Small intestine (tissue), 7 donors: ENCODE measurements at regions not wholly inside any gene's neighbourhood (a gene's known extent, or its start where the extent isn't known, plus 50 kb on each side); places are given as distances from the start of the nearest gene placed in this dataset.

Source experiments
- DNase-seq, 2 donors: peaks; one replicate each; pipeline versions ENCODE4 v3.0.0 to v3.0.0-alpha.2; 2013
- FAIRE-seq: peaks from 2 replicates; lab custom pipeline; 2012; peaks lifted over from hg19 to GRCh38; lab: Jason Lieb, UNC
- H3K27ac ChIP-seq, 3 donors: one replicate each; pipeline ENCODE4 v1.5.1; 2013; ENCODE audit warnings: low read length in 2 of 3, mild to moderate bottlenecking in 2 of 3, control low read depth in 1 of 3, inconsistent platforms in 1 of 3, low read depth in 1 of 3, moderate library complexity in 1 of 3
- H3K27me3 ChIP-seq, 3 donors: one replicate each; pipeline ENCODE4 v1.6.1; 2013; ENCODE audit warnings: low read length in 3 of 3, inconsistent platforms in 1 of 3; ENCODE audit not compliant: control insufficient read depth in 3 of 3, insufficient read depth in 3 of 3
- H3K36me3 ChIP-seq, 3 donors: one replicate each; pipeline ENCODE4 v1.6.1; 2013; ENCODE audit warnings: low read length in 3 of 3, inconsistent platforms in 1 of 3, low read depth in 1 of 3, mild to moderate bottlenecking in 1 of 3, moderate library complexity in 1 of 3; ENCODE audit not compliant: control insufficient read depth in 3 of 3, insufficient read depth in 2 of 3
- H3K4me1 ChIP-seq, 3 donors: one replicate each; pipeline ENCODE4 v1.6.1; 2013; ENCODE audit warnings: low read length in 2 of 3, inconsistent platforms in 1 of 3, low read depth in 1 of 3, mild to moderate bottlenecking in 1 of 3, moderate library complexity in 1 of 3; ENCODE audit not compliant: control insufficient read depth in 3 of 3, insufficient read depth in 2 of 3
- H3K4me3 ChIP-seq, 3 donors: one replicate each; pipeline ENCODE4 v1.5.1; 2013; ENCODE audit warnings: low read length in 3 of 3, control low read depth in 1 of 3, inconsistent platforms in 1 of 3, low read depth in 1 of 3, mild to moderate bottlenecking in 1 of 3, moderate library complexity in 1 of 3
- H3K9me3 ChIP-seq, 2 donors: one replicate each; pipeline ENCODE4 v1.6.1; 2013; ENCODE audit warnings: low read depth in 1 of 2, low read length in 1 of 2; ENCODE audit not compliant: control insufficient read depth in 2 of 2, insufficient read depth in 1 of 2
- WGBS, 3 donors: extraction: QIAGEN DNeasy Blood & Tissue Kit; methylation state at CpG; one replicate each; pipeline ENCODE4 v1.1.7; 2013; 5-methylcytosine and 5-hydroxymethylcytosine counted together
- donor health status: healthy with polysubstance abuse.
- donor health status: control.
- donor health status: control.
- donor health status: Bipolar disorder and iron deficiency.
- donor health status: healthy.

GRCh38 chr7:46195934-46196333 lies 274.9 kb upstream of the IGFBP3 start:
- H3K27me3 ChIP-seq = no peaks in the 10 kb centered on the region
- no peak overlapping the region for H3K27ac ChIP-seq
- H3K4me1 ChIP-seq = no peaks in the 10 kb centered on the region
- no peaks in the 10 kb centered on the region for H3K9me3 ChIP-seq
- H3K36me3 ChIP-seq = no peaks in the 10 kb centered on the region
- WGBS, 3 donors = 86 to 89% (median 87%) methylated on average over 3 of the region's 3 CpGs
- FAIRE-seq (no peak), DNase-seq (no peak)
- no peak overlapping the region for H3K4me3 ChIP-seq

GRCh38 chr7:46192271-46192670 lies 271.2 kb upstream of the IGFBP3 start:
- Histone ChIP-seq H3K27me3 (no peaks in the 10 kb centered on the region), H3K9me3 (no peaks in the 10 kb centered on the region), H3K4me1 (no peaks in the 10 kb centered on the region), H3K36me3 (no peaks in the 10 kb centered on the region), H3K4me3 (no peak overlapping the region), H3K27ac (no peak overlapping the region)
- FAIRE-seq (no peak), DNase-seq (no peak)
- 69 to 78% (median 75%) methylated on average over 3 of the region's 3 CpGs for WGBS, 3 donors

- no peaks in the 10 kb centered on the region for H3K9me3 ChIP-seq
- no peaks in the 10 kb centered on the region for H3K36me3 ChIP-seq
- 81 to 89% (median 82%) methylated on average over 4 of the region's 4 CpGs for WGBS, 3 donors
- no peaks in the 10 kb centered on the region for H3K27me3 ChIP-seq
- no peaks in the 10 kb centered on the region for H3K4me1 ChIP-seq
- DNase-seq (no peak), FAIRE-seq (no peak)
- H3K4me3 ChIP-seq = no peak overlapping the region
- H3K27ac ChIP-seq = no peak overlapping the region
These were observed 270.7 kb upstream of the IGFBP3 start for GRCh38 chr7:46191776-46192175.

DNA sequence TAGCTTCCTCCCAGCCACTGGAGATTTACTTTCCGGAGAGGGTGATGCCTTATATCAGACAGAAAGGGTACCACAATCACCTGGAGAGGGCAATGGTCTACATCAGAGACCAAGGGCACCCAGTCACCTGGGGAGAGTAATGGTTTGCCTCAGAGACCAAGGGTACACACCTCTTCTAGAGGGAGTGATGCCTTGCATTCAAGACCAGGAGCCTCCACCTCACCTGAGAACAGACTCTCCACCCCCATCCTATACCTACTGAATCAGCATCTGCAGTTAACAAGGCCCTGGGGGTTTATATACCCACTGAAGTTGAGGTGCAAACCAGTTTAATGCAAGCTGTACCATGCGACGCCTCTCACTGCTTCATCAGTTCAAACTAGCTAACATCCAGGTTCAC lies 270.2 kb upstream of the IGFBP3 start:
- Histone ChIP-seq H3K4me3 (no peak overlapping the region), H3K4me1 (no peaks in the 10 kb centered on the region), H3K27ac (no peak overlapping the region), H3K9me3 (no peaks in the 10 kb centered on the region), H3K27me3 (no peaks in the 10 kb centered on the region), H3K36me3 (no peaks in the 10 kb centered on the region)
- DNase-seq (no peak), FAIRE-seq (no peak)
- WGBS, 3 donors = 89 to 97% (median 97%) methylated on average over 3 of the region's 3 CpGs

- H3K27me3 ChIP-seq = no peaks in the 10 kb centered on the region
- no peak overlapping the region for H3K27ac ChIP-seq
- WGBS, 3 donors = 81 to 85% (median 83%) methylated on average over 4 of the region's 4 CpGs
- no peaks in the 10 kb centered on the region for H3K36me3 ChIP-seq
- DNase-seq (no peak), FAIRE-seq (no peak)
- no peaks in the 10 kb centered on the region for H3K9me3 ChIP-seq
- H3K4me1 ChIP-seq = no peaks in the 10 kb centered on the region
- H3K4me3 ChIP-seq = no peak overlapping the region
These were observed 268.3 kb upstream of the IGFBP3 start for GRCh38 chr7:46189255-46189790.

DNA sequence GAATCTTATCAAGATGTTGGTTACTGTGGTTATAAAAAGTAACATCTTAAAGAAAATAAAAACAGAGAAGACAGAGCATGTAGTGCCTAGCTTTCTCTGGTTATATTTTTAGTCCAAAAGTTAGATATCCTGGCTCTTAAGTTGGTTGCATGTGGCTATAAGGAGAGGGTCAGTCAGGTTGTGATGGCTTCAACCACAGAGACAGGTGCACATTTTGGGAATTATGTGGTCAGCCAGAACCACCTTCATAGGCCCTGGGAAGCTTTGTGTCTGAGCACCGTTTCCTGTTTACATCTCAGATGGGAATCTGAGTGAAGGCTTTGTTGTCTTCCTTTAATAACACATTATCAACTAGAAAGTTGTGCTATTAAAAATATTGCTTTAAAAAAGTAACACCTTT lies 265.1 kb upstream of the IGFBP3 start:
- no peak for FAIRE-seq
- H3K27me3 ChIP-seq = no peaks in the 10 kb centered on the region
- no peak overlapping the region for H3K27ac ChIP-seq
- no peak for DNase-seq
- H3K36me3 ChIP-seq = no peaks in the 10 kb centered on the region
- no peak overlapping the region for H3K4me3 ChIP-seq
- H3K9me3 ChIP-seq = no peaks in the 10 kb centered on the region
- no peaks in the 10 kb centered on the region for H3K4me1 ChIP-seq
- 76 to 94% (median 87%) methylated on average over 1 of the region's 1 CpG for WGBS, 3 donors

DNA sequence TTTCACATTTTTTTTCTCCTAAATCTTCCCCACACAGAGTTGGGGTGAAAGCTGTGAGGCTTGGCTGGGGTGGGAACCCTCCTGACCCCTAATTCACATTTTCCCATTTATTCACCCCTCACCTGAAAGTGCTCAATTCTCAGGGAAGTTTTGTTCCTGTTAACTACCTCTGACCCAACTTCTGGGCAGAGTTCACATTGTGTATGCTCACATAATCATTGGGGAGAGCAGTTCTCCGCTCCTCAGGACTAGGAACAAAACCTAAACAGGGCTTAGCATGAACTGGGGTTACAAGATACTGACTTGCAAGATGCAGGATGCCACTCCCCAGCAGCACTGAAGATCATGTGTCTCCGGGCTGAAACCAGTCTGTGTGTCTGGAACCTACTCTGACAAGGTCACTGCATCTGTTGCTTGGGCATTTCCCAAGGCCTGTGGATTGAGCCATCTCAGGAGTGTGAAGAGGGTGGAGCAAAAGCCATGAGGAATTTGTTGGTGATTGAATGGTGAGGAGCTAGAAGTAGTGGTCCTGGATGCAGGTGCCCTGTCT lies 258.1 kb upstream of the IGFBP3 start:
- FAIRE-seq (no peak), DNase-seq (no peak)
- WGBS, 3 donors = 83 to 86% (median 85%) methylated on average over 2 of the region's 2 CpGs
- Histone ChIP-seq H3K9me3 (peaks cover 0 to 2% of the 10 kb centered on the region in 2 donors), H3K27me3 (no peaks in the 10 kb centered on the region), H3K4me1 (no peaks in the 10 kb centered on the region), H3K36me3 (no peaks in the 10 kb centered on the region), H3K4me3 (no peak overlapping the region), H3K27ac (no peak overlapping the region)

DNA sequence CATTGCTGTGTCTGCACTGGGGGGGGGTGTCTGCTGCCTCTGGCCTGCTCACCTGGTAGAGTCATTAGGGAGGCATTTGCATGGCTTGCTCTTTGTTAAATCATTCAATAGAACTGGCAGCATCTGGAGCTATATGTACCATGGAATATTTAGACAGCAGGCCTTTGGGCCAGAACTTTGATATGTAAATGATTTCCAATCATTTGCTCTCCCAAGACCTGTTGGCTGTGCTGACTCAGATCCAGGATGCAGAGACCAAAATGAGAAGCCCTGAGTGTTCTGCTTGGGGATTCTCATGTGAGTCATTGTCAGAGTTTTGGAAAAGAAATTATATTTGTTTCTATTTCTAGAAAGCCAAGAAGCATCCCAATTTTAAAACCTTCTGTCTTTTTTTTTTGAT lies 257.6 kb upstream of the IGFBP3 start:
- peaks cover 0 to 2% of the 10 kb centered on the region in 2 donors for H3K9me3 ChIP-seq
- no peak overlapping the region for H3K27ac ChIP-seq
- no peak overlapping the region for H3K4me3 ChIP-seq
- DNase-seq = no peak
- no peak for FAIRE-seq
- no peaks in the 10 kb centered on the region for H3K4me1 ChIP-seq
- no peaks in the 10 kb centered on the region for H3K36me3 ChIP-seq
- H3K27me3 ChIP-seq = no peaks in the 10 kb centered on the region

DNA sequence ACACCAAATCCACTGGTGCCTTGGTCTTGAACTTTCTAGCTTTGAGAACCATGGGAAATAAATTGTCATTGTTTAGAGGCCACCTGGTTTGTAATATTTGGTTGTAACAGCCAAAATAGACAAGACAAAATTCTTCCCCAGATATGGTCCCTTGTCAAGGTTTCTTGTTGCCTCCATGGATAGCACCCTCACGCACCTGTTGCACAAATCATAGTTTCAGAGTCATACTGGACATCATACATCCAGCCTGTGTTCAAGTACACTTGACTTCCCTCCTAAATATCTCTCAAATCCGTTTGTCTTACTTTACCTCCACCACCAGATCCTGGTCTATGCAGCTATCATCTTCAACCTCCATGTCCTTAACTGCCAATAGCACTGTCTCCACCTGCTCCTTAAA lies 256.7 kb upstream of the IGFBP3 start:
- H3K36me3 ChIP-seq = no peaks in the 10 kb centered on the region
- no peak overlapping the region for H3K4me3 ChIP-seq
- WGBS, 3 donors = 79 to 85% (median 79%) methylated on average over 2 of the region's 2 CpGs
- H3K4me1 ChIP-seq = no peaks in the 10 kb centered on the region
- FAIRE-seq (no peak), DNase-seq (no peak)
- peaks cover 0 to 2% of the 10 kb centered on the region in 2 donors for H3K9me3 ChIP-seq
- no peaks in the 10 kb centered on the region for H3K27me3 ChIP-seq
- no peak overlapping the region for H3K27ac ChIP-seq
